ENCODE measurements at regions not wholly inside any gene's neighbourhood (a gene's known extent, or its start where the extent isn't known, plus 50 kb on each side); places are given as distances from the start of the nearest gene placed in this dataset.
"Not testable (repeated sequence)": the region's sequence is repeated elsewhere in the genome, so short reads cannot be mapped to it uniquely, and the experiment has no call there.

- no peak for DNase-seq
Measured at GRCh38 chr5:125487231-125487630, 740.8 kb upstream of the ZNF608 start.

GRCh38 chr5:125487652-125488051, 741.2 kb upstream of the ZNF608 start:
- not testable (repeated sequence) for DNase-seq

- no peak for DNase-seq
Measured at GRCh38 chr5:125489146-125489545, 742.7 kb upstream of the ZNF608 start.

- DNase-seq = no peak
Measured at GRCh38 chr5:125491986-125492492, 745.6 kb upstream of the ZNF608 start.

- no peak for DNase-seq
Measured at GRCh38 chr5:125492977-125493376, 746.5 kb upstream of the ZNF608 start.

GRCh38 chr5:125496393-125496792, 750.0 kb upstream of the ZNF608 start:
- no peak for DNase-seq

GRCh38 chr5:125497651-125498050, 751.2 kb upstream of the ZNF608 start:
- DNase-seq = no peak

GRCh38 chr5:125499636-125500332, 753.3 kb upstream of the ZNF608 start:
- DNase-seq = no peak

- DNase-seq = no peak
Measured at GRCh38 chr5:125501396-125501795, 755.0 kb upstream of the ZNF608 start.

- DNase-seq = no peak
Measured at GRCh38 chr5:125503946-125504345, 757.5 kb upstream of the ZNF608 start.

- DNase-seq = no peak
Measured at GRCh38 chr5:125505115-125505514, 758.7 kb upstream of the ZNF608 start.

GRCh38 chr5:125506124-125506523, 759.7 kb upstream of the ZNF608 start:
- DNase-seq = no peak

GRCh38 chr5:125508225-125508624, 761.8 kb upstream of the ZNF608 start:
- no peak for DNase-seq

GRCh38 chr5:125510651-125511050, 764.2 kb upstream of the ZNF608 start:
- no peak for DNase-seq

GRCh38 chr5:125517973-125518550, 771.6 kb upstream of the ZNF608 start:
- no peak for DNase-seq

- DNase-seq = no peak
Measured at GRCh38 chr5:125521289-125521688, 774.9 kb upstream of the ZNF608 start.

- DNase-seq = no peak
Measured at GRCh38 chr5:125525356-125525755, 778.9 kb upstream of the ZNF608 start.

GRCh38 chr5:125526966-125527365, 780.5 kb upstream of the ZNF608 start:
- DNase-seq = no peak

- DNase-seq = no peak
Measured at GRCh38 chr5:125528881-125529280, 782.4 kb upstream of the ZNF608 start.

- DNase-seq = no peak
Measured at GRCh38 chr5:125530833-125531615, 784.6 kb upstream of the ZNF608 start.

GRCh38 chr5:125536095-125536494, 789.7 kb upstream of the ZNF608 start:
- DNase-seq = no peak

- DNase-seq = no peak
Measured at GRCh38 chr5:125536582-125536981, 790.1 kb upstream of the ZNF608 start.

GRCh38 chr5:125537661-125538060, 791.2 kb upstream of the ZNF608 start:
- DNase-seq = no peak

GRCh38 chr5:125538469-125538868, 792.0 kb upstream of the ZNF608 start:
- no peak for DNase-seq

All from T-helper 9 cell (primary cell).